DOHH2 (cell line): ENCODE measurements at regions not wholly inside any gene's neighbourhood (a gene's known extent, or its start where the extent isn't known, plus 50 kb on each side); places are given as distances from the start of the nearest gene placed in this dataset.

Experiments used
- H3F3A ChIP-seq: fragments of 200-600 bp; sonication (generic), shearing (Covaris generic); 2 replicates; pipeline ENCODE4 v1.6.0; 2016; ENCODE audit warnings: antibody characterized with exemption, mild to moderate bottlenecking; ENCODE audit not compliant: control insufficient read depth, insufficient read depth
- H3K27ac ChIP-seq: fragments of 200-600 bp; sonication (generic); 2 replicates; pipeline ENCODE4 v1.5.1; 2014; ENCODE audit warnings: low read depth, mild to moderate bottlenecking, low read length, moderate library complexity
- H3K27me3 ChIP-seq: fragments of 200-600 bp; sonication (generic); 2 replicates; pipeline ENCODE4 v1.6.1; 2014; ENCODE audit warnings: mild to moderate bottlenecking, low read length, mixed read lengths; ENCODE audit not compliant: control insufficient read depth
- H3K36me3 ChIP-seq: fragments of 200-600 bp; sonication (generic); 2 replicates; pipeline ENCODE4 v1.6.1; 2014; ENCODE audit warnings: mild to moderate bottlenecking, low read length, moderate library complexity, mixed read lengths; ENCODE audit not compliant: control insufficient read depth
- H3K4me1 ChIP-seq: fragments of 200-600 bp; sonication (generic); 2 replicates; pipeline ENCODE4 v1.6.1; 2014; ENCODE audit warnings: mild to moderate bottlenecking, low read length, mixed read lengths; ENCODE audit not compliant: control insufficient read depth
- H3K4me2 ChIP-seq: fragments of 200-600 bp; sonication (generic); 2 replicates; pipeline ENCODE4 v1.6.0; 2014; ENCODE audit warnings: mild to moderate bottlenecking, low read length, moderate library complexity
- H3K4me3 ChIP-seq: fragments of 200-600 bp; sonication (generic); 2 replicates; pipeline ENCODE4 v1.5.1; 2014; ENCODE audit warnings: mild to moderate bottlenecking, low read length, mixed read lengths
- H3K79me2 ChIP-seq: fragments of 200-600 bp; sonication (generic); 2 replicates; pipeline ENCODE4 v1.6.1; 2014; ENCODE audit warnings: mild to moderate bottlenecking, low read length, mixed read lengths; ENCODE audit not compliant: control insufficient read depth
- H3K9me2 ChIP-seq: fragments of 200-600 bp; sonication (generic); replicated peaks from 2 replicates; pipeline ENCODE4 v1.6.1; 2014; ENCODE audit warnings: mild to moderate bottlenecking, low read length, mixed read lengths; ENCODE audit not compliant: control insufficient read depth
- H3K9me3 ChIP-seq: fragments of 200-600 bp; sonication (generic); 2 replicates; pipeline ENCODE4 v1.6.1; 2014; ENCODE audit warnings: antibody characterized with exemption, low read length, mixed read lengths; ENCODE audit not compliant: control insufficient read depth, insufficient read depth
- H4K20me1 ChIP-seq: fragments of 200-600 bp; sonication (generic); 2 replicates; pipeline ENCODE4 v1.6.0; 2014; ENCODE audit warnings: low read depth, mild to moderate bottlenecking, antibody characterized with exemption, low read length, moderate library complexity; ENCODE audit not compliant: control insufficient read depth, insufficient read depth
- CTCF ChIP-seq: fragments of 200-600 bp; sonication (generic); IDR thresholded peaks from one replicate; pipeline ENCODE4 v1.5.1; 2014; ENCODE audit warnings: antibody characterized with exemption, mild to moderate bottlenecking, low read depth, low read length; ENCODE audit not compliant: poor library complexity, severe bottlenecking
- EZH2phosphoT487 ChIP-seq: fragments of 200-600 bp; sonication (generic); IDR thresholded peaks from 2 replicates; pipeline ENCODE4 v1.6.1; 2017; ENCODE audit warnings: borderline replicate concordance, mild to moderate bottlenecking, antibody characterized with exemption, low read length, moderate library complexity, mixed read lengths

GRCh38 chr13:73997964-73998363, 136.2 kb downstream of the KLF12 start:
- H3K27me3 ChIP-seq: no peaks in the 10 kb centered on the region
- H3K79me2 ChIP-seq: peaks cover 60% of the 10 kb centered on the region
- peaks cover 32% of the 10 kb centered on the region for H3F3A ChIP-seq
- TF ChIP-seq EZH2phosphoT487 (no peak), CTCF (no peak)
- H3K36me3 ChIP-seq: peaks cover 18% of the 10 kb centered on the region
- H3K4me3 ChIP-seq: peak overlapping the region; percentile 26
- H3K4me1 ChIP-seq: peaks cover 74% of the 10 kb centered on the region
- no peaks in the 10 kb centered on the region for H3K9me2 ChIP-seq
- peak overlapping the region; percentile 55 for H3K4me2 ChIP-seq
- H3K9me3 ChIP-seq: no peaks in the 10 kb centered on the region
- H3K27ac ChIP-seq: peak overlapping the region; percentile 68
- no peaks in the 10 kb centered on the region for H4K20me1 ChIP-seq

- Histone ChIP-seq H3K79me2 (peaks cover 60% of the 10 kb centered on the region), H3K4me3 (no peak overlapping the region), H3K27me3 (no peaks in the 10 kb centered on the region), H3K4me2 (no peak overlapping the region; the same call in 1 of the 2 replicates), H3K9me2 (no peaks in the 10 kb centered on the region), H3F3A (peaks cover 46% of the 10 kb centered on the region), H3K4me1 (peaks cover 88% of the 10 kb centered on the region), H4K20me1 (no peaks in the 10 kb centered on the region), H3K9me3 (no peaks in the 10 kb centered on the region), H3K36me3 (peaks cover 23% of the 10 kb centered on the region), H3K27ac (peak overlapping the region; percentile 97; the same call in 1 of the 2 replicates)
- TF ChIP-seq EZH2phosphoT487 (no peak), CTCF (no peak)
Measured at GRCh38 chr13:73996569-73996968, 137.6 kb downstream of the KLF12 start.

- Histone ChIP-seq H3K4me1 (peaks cover 96% of the 10 kb centered on the region), H3K27me3 (no peaks in the 10 kb centered on the region), H3F3A (peaks cover 53% of the 10 kb centered on the region), H3K9me3 (no peaks in the 10 kb centered on the region), H4K20me1 (no peaks in the 10 kb centered on the region), H3K9me2 (no peaks in the 10 kb centered on the region), H3K4me2 (peak overlapping the region; percentile 48), H3K36me3 (peaks cover 23% of the 10 kb centered on the region), H3K79me2 (peaks cover 60% of the 10 kb centered on the region), H3K4me3 (peak overlapping the region; percentile 21), H3K27ac (peak overlapping the region; percentile 97)
- no peak for TF ChIP-seq EZH2phosphoT487
- no peak for TF ChIP-seq CTCF
Measured at GRCh38 chr13:73995736-73996135, 138.5 kb downstream of the KLF12 start.
